HepG2 (cell line): ENCODE measurements at regions not wholly inside any gene's neighbourhood (a gene's known extent, or its start where the extent isn't known, plus 50 kb on each side); places are given as distances from the start of the nearest gene placed in this dataset.

ENCODE experiments used
- ATAC-seq: fragments of 200-7000 bp; cut with Tn5 transposase; 3 replicates; pipeline ENCODE4 v1.9.1; 2020; ENCODE audit warnings: mild to moderate bottlenecking, moderate library complexity
- BruUV-seq: library from RNA; stranded (reverse); fragments of 400-500 nt; replicated peaks from 2 replicates; lab custom pipeline; 2021; lab: Mats Ljungman, UMichigan
- CTCF ChIA-PET: fragments of 300-600 bp; formaldehyde crosslinking; extraction: SDS; loops from one replicate; lab custom pipeline; 2021; ENCODE audit warnings: low total read pairs, inconsistent platforms, low intra/inter-chr PET ratio; lab: Yijun Ruan, JAX
- POLR2A ChIA-PET: fragments of 350-600 bp; sonication (Branson Sonifier 250); formaldehyde crosslinking; loops from one replicate; lab custom pipeline; 2020; ENCODE audit warnings: antibody characterized with exemption, inconsistent platforms; lab: Yijun Ruan, JAX
- DNase-seq: peaks from one replicate; pipeline ENCODE4 v3.0.0-alpha.2; 2015; ENCODE audit warnings: low spot score
- FAIRE-seq: peaks from 3 replicates; lab custom pipeline; 2011; peaks lifted over from hg19 to GRCh38; lab: Jason Lieb, UNC
- H2AFZ ChIP-seq: one replicate; pipeline ENCODE4 v1.6.1; 2011; ENCODE audit warnings: low read length, inconsistent platforms
- H3K27ac ChIP-seq: fragments of 300-600 bp; 3 replicates; pipeline ENCODE4 v1.8.0; 2011; ENCODE audit warnings: mixed run types, mild to moderate bottlenecking, mixed read lengths, low read length, inconsistent platforms; ENCODE audit not compliant: insufficient read depth; ENCODE audit errors: extremely low read length
- H3K27me3 ChIP-seq, 2 experiments: fragments of 200-600 bp in 1 of 2; 2 replicates in 1 of 2; 3 replicates in 1 of 2; pipeline versions ENCODE4 v1.6.0 to v1.8.0; 2011; ENCODE audit warnings: low read length in 2 of 2, mild to moderate bottlenecking in 2 of 2, moderate library complexity in 2 of 2, inconsistent platforms in 1 of 2; ENCODE audit not compliant: insufficient read depth in 2 of 2, control insufficient read depth in 1 of 2
- H3K36me3 ChIP-seq, 2 experiments: fragments of 200-600 bp in 1 of 2; replicated peaks in 1 of 2; 2 replicates in 1 of 2; 3 replicates in 1 of 2; pipeline versions ENCODE4 v1.5.1 to v1.8.0; 2011; ENCODE audit warnings: low read length in 2 of 2, inconsistent platforms in 1 of 2; ENCODE audit not compliant: insufficient read depth in 2 of 2, control insufficient read depth in 1 of 2
- H3K4me1 ChIP-seq: 2 replicates; pipeline ENCODE4 v1.5.1; 2012; ENCODE audit warnings: low read length, inconsistent platforms; ENCODE audit not compliant: insufficient read depth
- H3K4me2 ChIP-seq: 2 replicates; pipeline ENCODE4 v1.6.0; 2011; ENCODE audit warnings: low read depth, low read length, inconsistent platforms
- H3K4me3 ChIP-seq, 3 experiments: fragments of 200-600 bp in 1 of 3; sonication (generic), shearing (Covaris generic) in 1 of 3; replicated peaks in 1 of 3; 2 replicates each; pipeline ENCODE4 v1.5.1; 2011 to 2016; ENCODE audit warnings: low read length in 3 of 3, inconsistent platforms in 2 of 3, low read depth in 2 of 3, mild to moderate bottlenecking in 2 of 3, control low read depth in 1 of 3, mixed read lengths in 1 of 3; ENCODE audit not compliant: insufficient read depth in 1 of 3
- H3K79me2 ChIP-seq: one replicate; pipeline ENCODE4 v1.6.1; 2011; ENCODE audit warnings: low read length, inconsistent platforms; ENCODE audit not compliant: insufficient read depth
- H3K9ac ChIP-seq: 2 replicates; pipeline ENCODE4 v1.6.0; 2011; ENCODE audit warnings: mild to moderate bottlenecking, low read depth, low read length, inconsistent platforms; ENCODE audit not compliant: insufficient read depth
- H3K9me3 ChIP-seq: 2 replicates; pipeline ENCODE4 v1.5.1; 2012; ENCODE audit warnings: mild to moderate bottlenecking, low read length
- H4K20me1 ChIP-seq: 2 replicates; pipeline ENCODE4 v1.6.0; 2011; ENCODE audit warnings: inconsistent platforms, mild to moderate bottlenecking, low read length, moderate library complexity; ENCODE audit not compliant: insufficient read depth
- CBX2 ChIP-seq, 2 experiments: fragments of 200-600 bp in 1 of 2; sonication (generic); formaldehyde crosslinking in 1 of 2; IDR thresholded peaks; 2 replicates each; pipeline versions ENCODE4 v1.7.0 to v1.8.1; 2018 to 2022; ENCODE audit warnings: low read depth in 2 of 2, low read length in 1 of 2, mild to moderate bottlenecking in 1 of 2, missing genetic modification reagents in 1 of 2
- HNRNPLL ChIP-seq: fragments of 200-400 bp; formaldehyde crosslinking; IDR thresholded peaks from 2 replicates; pipeline ENCODE4 v1.6.1; 2017; ENCODE audit warnings: mild to moderate bottlenecking, low read depth, low read length; ENCODE audit not compliant: poor library complexity, severe bottlenecking
- ZNF451 ChIP-seq: sonication (generic); formaldehyde crosslinking; IDR thresholded peaks from 2 replicates; pipeline ENCODE4 v1.5.0; 2020; ENCODE audit warnings: mild to moderate bottlenecking, missing genetic modification reagents
- WGBS: methylation state at CpG from one replicate; pipeline ENCODE4 v1.1.6; 2017; ENCODE audit warnings: low lambda C conversion rate; 5-methylcytosine and 5-hydroxymethylcytosine counted together
- in situ Hi-C: cut with HindIII; loops from 2 replicates; pipeline ENCODE4 v1.10.0; 2017; ENCODE audit warnings: low pct_unique_long_range_greater_than_20kb; ENCODE audit not compliant: extremely low pct_ligation_motif_present
- intact Hi-C: fragments of 100-400 bp; cut with micrococcal nuclease; formaldehyde crosslinking; loops from one replicate; pipeline ENCODE4 v1.10.0; 2022; ENCODE audit not compliant: unreplicated experiment
- TF ChIP-seq, protein P1 (sequence below): sonication (generic); formaldehyde crosslinking; IDR thresholded peaks from 2 replicates; pipeline ENCODE4 v1.4.0; 2020; ENCODE audit warnings: missing genetic modification reagents
- TF ChIP-seq, protein P2 (sequence below): sonication (generic); formaldehyde crosslinking; IDR thresholded peaks from 2 replicates; pipeline ENCODE4 v1.4.0; 2020; ENCODE audit warnings: missing genetic modification reagents; ENCODE audit errors: not compliant biosample characterization

DNA sequence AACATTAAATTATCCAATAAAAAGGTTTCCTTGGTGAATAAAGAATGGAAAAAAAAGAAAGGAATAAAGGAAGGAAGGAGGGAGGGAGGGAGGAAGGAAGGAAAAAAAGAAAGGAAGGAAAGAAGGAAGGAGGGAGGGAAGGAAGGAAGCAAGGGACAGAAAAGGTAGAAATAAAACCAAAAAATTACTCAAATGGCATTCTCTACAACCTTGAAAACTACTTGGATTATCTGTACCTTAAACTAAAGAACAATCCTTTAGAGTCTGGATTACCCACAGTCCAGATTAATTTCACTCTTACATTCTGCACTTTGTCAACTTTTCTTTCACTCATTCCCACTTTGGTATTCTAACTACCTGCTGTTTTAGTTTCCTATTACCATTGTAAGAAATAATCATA is 361.8 kb upstream of the ADGRB3 start (continued):
- TF ChIP-seq, protein P1, sequence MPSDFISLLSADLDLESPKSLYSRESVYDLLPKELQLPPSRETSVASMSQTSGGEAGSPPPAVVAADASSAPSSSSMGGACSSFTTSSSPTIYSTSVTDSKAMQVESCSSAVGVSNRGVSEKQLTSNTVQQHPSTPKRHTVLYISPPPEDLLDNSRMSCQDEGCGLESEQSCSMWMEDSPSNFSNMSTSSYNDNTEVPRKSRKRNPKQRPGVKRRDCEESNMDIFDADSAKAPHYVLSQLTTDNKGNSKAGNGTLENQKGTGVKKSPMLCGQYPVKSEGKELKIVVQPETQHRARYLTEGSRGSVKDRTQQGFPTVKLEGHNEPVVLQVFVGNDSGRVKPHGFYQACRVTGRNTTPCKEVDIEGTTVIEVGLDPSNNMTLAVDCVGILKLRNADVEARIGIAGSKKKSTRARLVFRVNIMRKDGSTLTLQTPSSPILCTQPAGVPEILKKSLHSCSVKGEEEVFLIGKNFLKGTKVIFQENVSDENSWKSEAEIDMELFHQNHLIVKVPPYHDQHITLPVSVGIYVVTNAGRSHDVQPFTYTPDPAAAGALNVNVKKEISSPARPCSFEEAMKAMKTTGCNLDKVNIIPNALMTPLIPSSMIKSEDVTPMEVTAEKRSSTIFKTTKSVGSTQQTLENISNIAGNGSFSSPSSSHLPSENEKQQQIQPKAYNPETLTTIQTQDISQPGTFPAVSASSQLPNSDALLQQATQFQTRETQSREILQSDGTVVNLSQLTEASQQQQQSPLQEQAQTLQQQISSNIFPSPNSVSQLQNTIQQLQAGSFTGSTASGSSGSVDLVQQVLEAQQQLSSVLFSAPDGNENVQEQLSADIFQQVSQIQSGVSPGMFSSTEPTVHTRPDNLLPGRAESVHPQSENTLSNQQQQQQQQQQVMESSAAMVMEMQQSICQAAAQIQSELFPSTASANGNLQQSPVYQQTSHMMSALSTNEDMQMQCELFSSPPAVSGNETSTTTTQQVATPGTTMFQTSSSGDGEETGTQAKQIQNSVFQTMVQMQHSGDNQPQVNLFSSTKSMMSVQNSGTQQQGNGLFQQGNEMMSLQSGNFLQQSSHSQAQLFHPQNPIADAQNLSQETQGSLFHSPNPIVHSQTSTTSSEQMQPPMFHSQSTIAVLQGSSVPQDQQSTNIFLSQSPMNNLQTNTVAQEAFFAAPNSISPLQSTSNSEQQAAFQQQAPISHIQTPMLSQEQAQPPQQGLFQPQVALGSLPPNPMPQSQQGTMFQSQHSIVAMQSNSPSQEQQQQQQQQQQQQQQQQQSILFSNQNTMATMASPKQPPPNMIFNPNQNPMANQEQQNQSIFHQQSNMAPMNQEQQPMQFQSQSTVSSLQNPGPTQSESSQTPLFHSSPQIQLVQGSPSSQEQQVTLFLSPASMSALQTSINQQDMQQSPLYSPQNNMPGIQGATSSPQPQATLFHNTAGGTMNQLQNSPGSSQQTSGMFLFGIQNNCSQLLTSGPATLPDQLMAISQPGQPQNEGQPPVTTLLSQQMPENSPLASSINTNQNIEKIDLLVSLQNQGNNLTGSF: no peak

DNA sequence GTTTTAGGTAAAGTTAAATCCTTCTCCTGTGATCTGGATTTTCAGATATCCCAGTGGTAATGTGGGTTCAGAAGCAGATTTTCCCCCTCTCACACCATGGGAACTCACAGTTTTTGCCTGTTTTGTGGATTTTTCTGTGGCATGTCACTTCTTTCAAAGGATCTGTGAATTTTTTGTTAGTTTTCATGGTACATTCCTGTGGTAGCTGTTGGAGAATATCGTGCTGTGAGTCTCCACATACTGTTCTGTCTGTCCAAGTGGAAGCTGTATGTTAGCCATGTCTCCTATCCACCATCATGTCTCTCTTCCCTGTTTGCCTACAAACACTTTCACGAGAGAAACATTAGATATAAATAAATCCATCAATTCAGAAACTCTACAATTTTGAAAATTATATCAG is 378.7 kb upstream of the ADGRB3 start:
- Histone ChIP-seq H3K79me2 (no peaks in the 10 kb centered on the region), H4K20me1 (no peaks in the 10 kb centered on the region), H3K9ac (no peak overlapping the region), H3K4me1 (no peaks in the 10 kb centered on the region), H3K4me3 (no peak overlapping the region), H3K27ac (no peak overlapping the region), H3K27me3 (no peaks in the 10 kb centered on the region), H2AFZ (no peak overlapping the region), H3K9me3 (peaks cover 52% of the 10 kb centered on the region), H3K36me3 (no peaks in the 10 kb centered on the region), H3K4me2 (no peak overlapping the region)
- FAIRE-seq (no peak), ATAC-seq (no peak), DNase-seq (no peak)
- no TSS peak for BruUV-seq
- WGBS: 1% methylated on average over 2 of the region's 2 CpGs
- POLR2A ChIA-PET: no interaction called here
- in situ Hi-C loops: no loop called here
- intact Hi-C loops: no loop called here
- TF ChIP-seq CBX2 (IDR thresholded peaks at IDR 0.05; ENCODE audit: low read depth, low read length) (no peak), CBX2 (CRISPR knock-in tag; IDR thresholded peaks at IDR 0.05; ENCODE audit: low read depth) (no peak), HNRNPLL (no peak), ZNF451 (CRISPR knock-in tag) (no peak)
- TF ChIP-seq, protein P2, sequence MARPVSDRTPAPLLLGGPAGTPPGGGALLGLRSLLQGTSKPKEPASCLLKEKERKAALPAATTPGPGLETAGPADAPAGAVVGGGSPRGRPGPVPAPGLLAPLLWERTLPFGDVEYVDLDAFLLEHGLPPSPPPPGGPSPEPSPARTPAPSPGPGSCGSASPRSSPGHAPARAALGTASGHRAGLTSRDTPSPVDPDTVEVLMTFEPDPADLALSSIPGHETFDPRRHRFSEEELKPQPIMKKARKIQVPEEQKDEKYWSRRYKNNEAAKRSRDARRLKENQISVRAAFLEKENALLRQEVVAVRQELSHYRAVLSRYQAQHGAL (CRISPR knock-in tag): no peak
- CTCF ChIA-PET: no interaction called here
